Heart left ventricle (tissue), 16 donors: ENCODE measurements at regions not wholly inside any gene's neighbourhood (a gene's known extent, or its start where the extent isn't known, plus 50 kb on each side); places are given as distances from the start of the nearest gene placed in this dataset.

ENCODE experiments used
- ATAC-seq, 4 donors: fragments of 200-7000 bp; cut with Tn5 transposase; one replicate each; pipeline ENCODE4 v1.9.1; 2020 to 2022; ENCODE audit warnings: moderate library complexity in 4 of 4, mild to moderate bottlenecking in 3 of 4, moderate number of reproducible peaks in 1 of 4
- DNase-seq, 5 donors: peaks; one replicate each; pipeline ENCODE4 v3.0.0-alpha.2; 2020
- H3K27ac ChIP-seq, 12 donors: fragments of 200-600 bp; sonication (generic) in 4 of 12; one replicate each; pipeline versions ENCODE4 v1.5.0 to v1.8.0; 2016 to 2022; ENCODE audit warnings: mild to moderate bottlenecking in 2 of 12
- H3K27me3 ChIP-seq, 9 donors: fragments of 200-600 bp; sonication (generic) in 2 of 9; one replicate each; pipeline versions ENCODE4 v1.5.1 to v1.8.0; 2016 to 2022; ENCODE audit warnings: mild to moderate bottlenecking in 3 of 9
- H3K36me3 ChIP-seq, 9 donors: fragments of 200-600 bp; sonication (generic) in 2 of 9; one replicate each; pipeline versions ENCODE4 v1.5.0 to v1.8.0; 2018 to 2022; ENCODE audit warnings: mild to moderate bottlenecking in 2 of 9
- H3K4me1 ChIP-seq, 12 donors: fragments of 200-600 bp; sonication (generic) in 4 of 12; one replicate each; pipeline versions ENCODE4 v1.5.0 to v1.8.0; 2016 to 2022; ENCODE audit warnings: mild to moderate bottlenecking in 3 of 12
- H3K4me3 ChIP-seq, 12 donors: fragments of 200-600 bp; sonication (generic) in 4 of 12; one replicate each; pipeline versions ENCODE4 v1.5.0 to v1.8.0; 2017 to 2022; ENCODE audit warnings: mild to moderate bottlenecking in 9 of 12, moderate library complexity in 4 of 12
- H3K9me3 ChIP-seq, 12 donors: fragments of 200-600 bp; sonication (generic) in 4 of 12; one replicate each; pipeline versions ENCODE4 v1.5.0 to v1.8.0; 2016 to 2022; ENCODE audit warnings: mild to moderate bottlenecking in 1 of 12
- POLR2A ChIP-seq, 2 donors: fragments of 450-650 bp; IDR thresholded peaks; one replicate each; pipeline ENCODE4 v1.6.1; 2017; ENCODE audit warnings: antibody characterized with exemption in 2 of 2, mild to moderate bottlenecking in 2 of 2, moderate library complexity in 2 of 2
- WGBS, 4 donors: extraction: QIAGEN DNeasy Blood & Tissue Kit in 2 of 4; methylation state at CpG; one replicate each; pipeline versions ENCODE4 v1.1.5 to v1.1.7; 2013 to 2018; 5-methylcytosine and 5-hydroxymethylcytosine counted together
- intact Hi-C, 10 donors: fragments of 100-400 bp; cut with DNase I; formaldehyde crosslinking; loops; one replicate each; pipeline versions ENCODE4 v1.11.1 to v1.14.2; 2022
- TF ChIP-seq, protein P1 (sequence below), 12 donors: fragments of 200-600 bp; sonication (generic) in 4 of 12; IDR thresholded peaks; one replicate each; pipeline versions ENCODE4 v1.5.0 to v1.8.0; 2018 to 2022; ENCODE audit warnings: antibody characterized with exemption in 12 of 12, mild to moderate bottlenecking in 5 of 12
- donor health status: ischemic (EF 13 %, LVEDD 7.1; RV severe dilation, severe dysfunction).
- donor health status: healthy with polysubstance abuse.
- donor health status: DM: no; HTN: yes; CAD: no.
- donor health status: DM: no; HTN: no; CAD: no.
- donor health status: ischemic (EF 25% LVEDD 6.9; RV normal size, moderate dysfunction).
- donor health status: ischemic (EF 25% LVEDD 5.7; RV mildly dilated, moderate dysfunction).
- donor health status: healthy.
- donor health status: DM: yes; HTN: yes; CAD: no.
- donor health status: ischemic (EF 35%, LVEDD 5.7; RV mildly dilated, moderate dysfunction).
- donor health status: nonischemic (EF 11% LVEDD 7.7; RV severe dilation, severe dysfunction).
- donor health status: DM: yes; HTN: yes; CAD: no.
- donor health status: PGD.
- donor health status: ischemic (EF 29% LVEDD 5.4; RV normal size, mild dysfunction).
- donor health status: nonischemic (EF 23%, LVEDD 6.1; RV moderate dilation, normal function).

DNA sequence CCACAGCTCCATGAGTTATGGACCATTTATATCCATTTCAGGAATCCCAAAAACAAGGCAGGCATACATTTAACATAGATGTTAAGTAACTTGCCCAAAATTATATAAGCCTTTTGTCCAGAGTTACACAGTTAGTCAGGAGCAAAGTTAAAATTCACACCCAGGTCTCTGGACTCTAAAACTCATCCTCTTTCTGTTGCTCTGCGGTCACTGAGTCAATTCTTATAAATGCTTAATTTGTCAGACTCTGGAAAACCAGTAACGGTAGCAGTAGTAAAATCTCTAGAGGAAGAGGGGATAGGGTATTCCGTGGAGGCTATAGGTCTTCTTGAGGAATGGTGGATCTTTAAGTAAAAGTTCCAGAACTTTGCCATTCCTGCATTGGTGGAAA is 223.6 kb upstream of the JUN start:
- intact Hi-C loops = no loop called here
- Histone ChIP-seq H3K4me3 (no peak overlapping the region), H3K4me1 (peaks cover 0 to 50% (median 12%) of the 10 kb centered on the region in 12 donors), H3K27me3 (no peaks in the 10 kb centered on the region), H3K9me3 (no peaks in the 10 kb centered on the region), H3K36me3 (no peaks in the 10 kb centered on the region), H3K27ac (no peak overlapping the region)
- ATAC-seq (no peak), DNase-seq (no peak)
- WGBS, 4 donors = 90 to 98% (median 94%) methylated on average over 3 of the region's 3 CpGs
- TF ChIP-seq POLR2A (IDR thresholded peaks at IDR 0.05) = no peak
- TF ChIP-seq, protein P1, sequence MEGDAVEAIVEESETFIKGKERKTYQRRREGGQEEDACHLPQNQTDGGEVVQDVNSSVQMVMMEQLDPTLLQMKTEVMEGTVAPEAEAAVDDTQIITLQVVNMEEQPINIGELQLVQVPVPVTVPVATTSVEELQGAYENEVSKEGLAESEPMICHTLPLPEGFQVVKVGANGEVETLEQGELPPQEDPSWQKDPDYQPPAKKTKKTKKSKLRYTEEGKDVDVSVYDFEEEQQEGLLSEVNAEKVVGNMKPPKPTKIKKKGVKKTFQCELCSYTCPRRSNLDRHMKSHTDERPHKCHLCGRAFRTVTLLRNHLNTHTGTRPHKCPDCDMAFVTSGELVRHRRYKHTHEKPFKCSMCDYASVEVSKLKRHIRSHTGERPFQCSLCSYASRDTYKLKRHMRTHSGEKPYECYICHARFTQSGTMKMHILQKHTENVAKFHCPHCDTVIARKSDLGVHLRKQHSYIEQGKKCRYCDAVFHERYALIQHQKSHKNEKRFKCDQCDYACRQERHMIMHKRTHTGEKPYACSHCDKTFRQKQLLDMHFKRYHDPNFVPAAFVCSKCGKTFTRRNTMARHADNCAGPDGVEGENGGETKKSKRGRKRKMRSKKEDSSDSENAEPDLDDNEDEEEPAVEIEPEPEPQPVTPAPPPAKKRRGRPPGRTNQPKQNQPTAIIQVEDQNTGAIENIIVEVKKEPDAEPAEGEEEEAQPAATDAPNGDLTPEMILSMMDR (IDR thresholded peaks at IDR 0.05) = no peak

DNA sequence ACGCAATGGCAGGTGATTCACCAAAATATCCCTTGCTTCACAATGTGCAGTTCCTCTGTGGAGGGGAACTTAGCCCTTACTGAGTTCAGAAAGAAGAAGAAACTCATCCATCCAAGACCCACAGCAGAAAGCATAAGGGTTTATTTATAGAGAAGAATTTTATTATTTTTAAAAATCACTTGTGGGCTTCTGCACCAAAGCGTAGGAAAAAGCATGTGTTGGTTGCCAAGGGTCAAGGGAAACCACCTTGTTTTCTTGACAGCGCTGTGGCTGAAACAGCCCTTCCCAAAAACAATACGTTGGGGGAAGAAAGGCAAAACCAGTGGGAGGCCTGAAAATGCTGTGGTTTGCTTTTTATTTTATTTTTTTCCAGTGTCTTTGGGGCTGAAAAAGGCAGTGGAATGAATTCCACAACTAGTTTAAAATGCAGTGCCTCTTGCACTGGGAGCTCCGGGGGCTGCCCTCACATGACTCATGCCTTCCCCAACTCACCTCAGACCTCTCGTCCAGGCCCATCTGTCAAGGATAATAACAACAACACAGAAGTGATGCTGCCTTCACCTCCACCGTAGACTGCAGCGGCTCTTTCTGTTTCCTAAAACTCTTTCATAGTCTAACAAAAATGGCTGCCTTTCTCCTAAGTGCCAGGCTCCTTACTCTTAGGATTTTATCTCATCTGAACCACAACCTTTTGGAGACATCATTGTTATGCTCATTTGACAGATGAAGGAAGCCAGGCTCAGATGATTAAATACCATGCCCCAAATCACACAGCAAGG is 224.2 kb upstream of the JUN start:
- intact Hi-C loops = no loop called here
- ATAC-seq = no peak
- TF ChIP-seq, protein P1 (IDR thresholded peaks at IDR 0.05) = no peak
- TF ChIP-seq POLR2A (IDR thresholded peaks at IDR 0.05) = no peak
- WGBS, 4 donors = 68 to 71% (median 70%) methylated on average over 8 of the region's 8 CpGs
- Histone ChIP-seq H3K36me3 (no peaks in the 10 kb centered on the region), H3K27me3 (no peaks in the 10 kb centered on the region), H3K4me1 (peaks cover 0 to 52% (median 15%) of the 10 kb centered on the region in 12 donors), H3K4me3 (no peak overlapping the region), H3K9me3 (no peaks in the 10 kb centered on the region), H3K27ac (peak overlapping the region in 4 of 12 donors; percentile 3 to 47 (median 18))
- DNase-seq = no peak

DNA sequence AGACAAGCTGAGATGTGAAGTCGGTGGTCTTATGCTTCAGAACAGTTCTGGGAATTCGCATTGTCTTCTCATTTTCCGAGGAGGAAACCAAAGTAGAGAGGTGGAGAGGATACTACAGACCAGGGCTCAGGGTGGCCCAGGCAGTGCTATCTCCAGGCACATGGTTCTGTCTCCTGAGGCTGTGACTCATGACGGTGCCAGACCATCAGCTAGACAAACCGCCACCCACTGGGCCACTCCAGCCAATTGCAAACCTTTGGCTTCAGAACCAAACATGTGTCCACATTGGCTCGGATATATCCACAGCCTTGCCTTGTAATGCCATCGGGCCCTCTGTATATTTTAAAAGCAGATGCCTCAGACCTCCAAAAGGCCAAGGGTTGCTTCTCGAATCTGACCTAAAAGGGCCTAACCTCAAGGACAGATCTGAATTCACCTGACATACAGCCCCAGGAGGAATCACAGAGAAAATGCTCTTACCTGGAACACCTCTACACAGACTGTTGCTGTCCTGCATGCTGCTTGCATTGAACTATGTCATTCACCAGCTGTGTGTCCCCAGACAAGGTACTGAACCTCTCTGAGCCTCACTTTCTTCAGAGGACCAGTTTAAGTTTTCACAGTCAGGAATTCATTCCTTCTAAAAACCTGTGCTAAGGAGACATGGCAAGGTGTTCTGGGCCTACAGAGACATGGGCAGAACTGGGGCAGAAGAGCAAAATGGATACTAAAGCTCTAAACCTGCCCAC is 224.9 kb upstream of the JUN start:
- Histone ChIP-seq H3K36me3 (no peaks in the 10 kb centered on the region), H3K27ac (peak overlapping the region in 1 of 12 donors; percentile 28), H3K4me3 (no peak overlapping the region), H3K4me1 (peaks cover 5 to 60% (median 22%) of the 10 kb centered on the region in 12 donors), H3K9me3 (no peaks in the 10 kb centered on the region), H3K27me3 (no peaks in the 10 kb centered on the region)
- WGBS, 4 donors = 74 to 89% (median 86%) methylated on average over 8 of the region's 8 CpGs
- TF ChIP-seq POLR2A (IDR thresholded peaks at IDR 0.05) = no peak
- TF ChIP-seq, protein P1 (IDR thresholded peaks at IDR 0.05) = no peak
- DNase-seq = peak in 1 of 5 donors; percentile 39
- intact Hi-C loops = no loop called here
- peak in 2 of 4 donors; percentile 54 to 63 for ATAC-seq

DNA sequence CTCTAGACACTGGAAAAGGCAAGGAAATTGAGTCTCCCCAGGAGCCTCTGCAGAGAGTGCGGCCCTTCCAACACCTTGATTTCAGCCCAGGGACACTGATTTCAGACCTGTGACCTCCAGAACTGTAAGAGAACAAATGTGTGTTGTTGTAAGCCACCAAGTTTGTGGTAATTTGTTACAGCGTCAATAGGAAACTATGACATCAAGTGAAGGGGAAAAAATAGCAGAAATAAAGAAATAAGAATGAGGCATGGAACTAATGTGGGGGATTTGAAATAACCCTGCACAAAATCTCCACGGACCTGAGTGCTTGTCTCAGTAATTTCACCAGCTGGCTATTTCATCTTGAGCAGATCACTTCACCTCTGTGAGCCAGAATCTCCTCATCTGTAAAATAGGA is 227.8 kb upstream of the JUN start:
- Histone ChIP-seq H3K9me3 (no peaks in the 10 kb centered on the region), H3K36me3 (no peaks in the 10 kb centered on the region), H3K27me3 (no peaks in the 10 kb centered on the region), H3K4me3 (no peak overlapping the region), H3K27ac (no peak overlapping the region), H3K4me1 (peaks cover 6 to 57% (median 29%) of the 10 kb centered on the region in 12 donors)
- no peak for ATAC-seq
- TF ChIP-seq, protein P1 (IDR thresholded peaks at IDR 0.05) = no peak
- no peak for TF ChIP-seq POLR2A (IDR thresholded peaks at IDR 0.05)
- no peak for DNase-seq
- intact Hi-C loops = loop anchor here in 5 of 10 donors (5.0 to 10.0 kb wide), 5 partner anchors 39 to 227 kb away; partner anchors contain the start of gene JUN (in 1 of the 5)
- 93 to 98% (median 96%) methylated on average over 3 of the region's 3 CpGs for WGBS, 4 donors
